Retina (tissue), 1 donor: ENCODE measurements at regions not wholly inside any gene's neighbourhood (a gene's known extent, or its start where the extent isn't known, plus 50 kb on each side); places are given as distances from the start of the nearest gene placed in this dataset.
A peak's percentile ranks its signal among the peaks of the same experiment; 100 is the strongest.

Experiments used
- DNase-seq: peaks from one replicate; pipeline ENCODE4 v3.0.0-alpha.2; 2016

GRCh38 chr4:18401868-18402267 is 380.3 kb upstream of the LCORL start:
- DNase-seq, result no peak

GRCh38 chr4:18401425-18401824 is 379.9 kb upstream of the LCORL start:
- no peak for DNase-seq

GRCh38 chr4:18398661-18399060 is 377.1 kb upstream of the LCORL start:
- DNase-seq, result peak; percentile 80

- DNase-seq, result peak; percentile 60
Observed at GRCh38 chr4:18397681-18398390, 376.3 kb upstream of the LCORL start.

- no peak for DNase-seq
Observed at GRCh38 chr4:18394656-18395055, 373.1 kb upstream of the LCORL start.

- no peak for DNase-seq
Observed at GRCh38 chr4:18391354-18391728, 369.8 kb upstream of the LCORL start.

- no peak for DNase-seq
Observed at GRCh38 chr4:18390655-18391353, 369.2 kb upstream of the LCORL start.

GRCh38 chr4:18389115-18389514 is 367.6 kb upstream of the LCORL start:
- no peak for DNase-seq

- no peak for DNase-seq
Observed at GRCh38 chr4:18388039-18388438, 366.5 kb upstream of the LCORL start.

GRCh38 chr4:18381186-18381585 is 359.6 kb upstream of the LCORL start:
- DNase-seq, result no peak

- DNase-seq, result no peak
Observed at GRCh38 chr4:18369561-18369960, 348.0 kb upstream of the LCORL start.

GRCh38 chr4:18366892-18367291 is 345.3 kb upstream of the LCORL start:
- peak; percentile 39 for DNase-seq

GRCh38 chr4:18366136-18366535 is 344.6 kb upstream of the LCORL start:
- no peak for DNase-seq

- no peak for DNase-seq
Observed at GRCh38 chr4:18343581-18343980, 322.0 kb upstream of the LCORL start.

GRCh38 chr4:18342847-18343246 is 321.3 kb upstream of the LCORL start:
- no peak for DNase-seq

GRCh38 chr4:18321956-18322530 is 300.5 kb upstream of the LCORL start:
- DNase-seq, result peak; percentile 69

GRCh38 chr4:18319431-18319830 is 297.9 kb upstream of the LCORL start:
- DNase-seq, result no peak

- peak; percentile 80 for DNase-seq
Observed at GRCh38 chr4:18318682-18319388, 297.3 kb upstream of the LCORL start.

- no peak for DNase-seq
Observed at GRCh38 chr4:18314731-18315130, 293.2 kb upstream of the LCORL start.

GRCh38 chr4:18297684-18298083 is 276.1 kb upstream of the LCORL start:
- DNase-seq, result no peak

GRCh38 chr4:18296411-18296810 is 274.9 kb upstream of the LCORL start:
- DNase-seq, result no peak

- no peak for DNase-seq
Observed at GRCh38 chr4:18294846-18295245, 273.3 kb upstream of the LCORL start.

- no peak for DNase-seq
Observed at GRCh38 chr4:18294021-18294420, 272.5 kb upstream of the LCORL start.

GRCh38 chr4:18292411-18292810 is 270.9 kb upstream of the LCORL start:
- no peak for DNase-seq
